ENCODE measurements at regions not wholly inside any gene's neighbourhood (a gene's known extent, or its start where the extent isn't known, plus 50 kb on each side); places are given as distances from the start of the nearest gene placed in this dataset.

DNA sequence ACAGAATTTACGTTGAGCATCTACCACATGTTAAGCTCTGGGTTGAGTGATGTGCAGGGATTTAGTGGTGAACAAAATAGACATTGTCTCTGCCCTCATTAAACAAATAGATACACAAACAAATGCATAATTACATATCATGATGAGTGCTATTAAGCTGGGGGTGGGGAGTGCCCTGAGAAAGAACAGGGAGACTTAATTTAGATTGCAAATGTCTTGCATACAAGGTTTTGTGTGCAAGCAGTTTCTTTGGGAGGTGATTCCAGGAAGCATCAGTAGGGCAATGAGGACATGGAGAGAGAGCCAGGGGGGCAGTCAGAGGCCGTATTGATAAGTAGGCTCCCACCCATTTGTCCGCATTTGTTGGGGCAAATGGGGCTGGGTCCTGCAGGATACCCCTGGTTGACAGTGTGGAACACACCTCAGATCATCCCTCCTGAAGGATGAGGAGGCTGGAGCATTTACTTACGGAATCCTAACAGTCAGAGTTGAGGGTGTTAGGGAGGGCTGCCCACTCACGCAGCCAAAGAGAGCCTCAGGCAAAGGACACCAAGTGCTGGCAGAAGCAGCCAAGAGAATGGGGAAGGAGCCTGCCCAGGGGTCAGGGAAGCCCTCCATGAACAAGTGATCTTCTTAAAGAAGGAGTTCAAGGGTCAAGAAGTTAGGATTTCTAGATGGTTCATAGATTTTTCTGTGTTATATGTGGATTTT lies 245.9 kb downstream of the BCOR start:
- TF ChIP-seq EP300 (IDR thresholded peaks at IDR 0.05) (no peak), POLR2A (IDR thresholded peaks at IDR 0.05) (no peak)
- TF ChIP-seq, protein P1, sequence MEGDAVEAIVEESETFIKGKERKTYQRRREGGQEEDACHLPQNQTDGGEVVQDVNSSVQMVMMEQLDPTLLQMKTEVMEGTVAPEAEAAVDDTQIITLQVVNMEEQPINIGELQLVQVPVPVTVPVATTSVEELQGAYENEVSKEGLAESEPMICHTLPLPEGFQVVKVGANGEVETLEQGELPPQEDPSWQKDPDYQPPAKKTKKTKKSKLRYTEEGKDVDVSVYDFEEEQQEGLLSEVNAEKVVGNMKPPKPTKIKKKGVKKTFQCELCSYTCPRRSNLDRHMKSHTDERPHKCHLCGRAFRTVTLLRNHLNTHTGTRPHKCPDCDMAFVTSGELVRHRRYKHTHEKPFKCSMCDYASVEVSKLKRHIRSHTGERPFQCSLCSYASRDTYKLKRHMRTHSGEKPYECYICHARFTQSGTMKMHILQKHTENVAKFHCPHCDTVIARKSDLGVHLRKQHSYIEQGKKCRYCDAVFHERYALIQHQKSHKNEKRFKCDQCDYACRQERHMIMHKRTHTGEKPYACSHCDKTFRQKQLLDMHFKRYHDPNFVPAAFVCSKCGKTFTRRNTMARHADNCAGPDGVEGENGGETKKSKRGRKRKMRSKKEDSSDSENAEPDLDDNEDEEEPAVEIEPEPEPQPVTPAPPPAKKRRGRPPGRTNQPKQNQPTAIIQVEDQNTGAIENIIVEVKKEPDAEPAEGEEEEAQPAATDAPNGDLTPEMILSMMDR (IDR thresholded peaks at IDR 0.05), result no peak

Measured in ovary (tissue), 3 donors.